PC-9 (cell line): ENCODE measurements at regions not wholly inside any gene's neighbourhood (a gene's known extent, or its start where the extent isn't known, plus 50 kb on each side); places are given as distances from the start of the nearest gene placed in this dataset.

ENCODE experiments used
- BruUV-seq: library from RNA; stranded (reverse); fragments of 400-500 nt; replicated peaks from 2 replicates; lab custom pipeline; 2021; lab: Mats Ljungman, UMichigan
- CTCF ChIA-PET: fragments of 300-600 bp; sonication (Branson Sonifier 250); formaldehyde crosslinking; loops from one replicate; lab custom pipeline; 2022; ENCODE audit warnings: antibody characterized with exemption; lab: Charles Lee
- POLR2A ChIA-PET: fragments of 300-600 bp; sonication (Branson Sonifier 250); formaldehyde crosslinking; loops from one replicate; lab custom pipeline; 2022; ENCODE audit warnings: antibody characterized with exemption; ENCODE audit not compliant: unreplicated experiment; lab: Charles Lee
- DNase-seq, 2 experiments: peaks; one replicate each; pipeline versions ENCODE4 v3.0.0 to v3.0.0-alpha.2; 2015 to 2022; ENCODE audit warnings: mixed read lengths in 1 of 2
- H2AFZ ChIP-seq: fragments of 200-600 bp; sonication (generic); 2 replicates; pipeline ENCODE4 v1.8.1; 2017; ENCODE audit warnings: antibody characterized with exemption
- H3F3A ChIP-seq: fragments of 200-600 bp; sonication (generic); 2 replicates; pipeline ENCODE4 v1.8.1; 2017; ENCODE audit warnings: antibody characterized with exemption, mild to moderate bottlenecking, low read depth; ENCODE audit not compliant: insufficient read depth
- H3K27ac ChIP-seq: fragments of 200-600 bp; sonication (generic); 2 replicates; pipeline ENCODE4 v1.6.1; 2016; ENCODE audit warnings: mixed run types
- H3K27me3 ChIP-seq: fragments of 200-600 bp; sonication (generic); 2 replicates; pipeline ENCODE4 v1.6.1; 2016; ENCODE audit warnings: low read depth, mixed run types; ENCODE audit not compliant: insufficient read depth
- H3K36me3 ChIP-seq: fragments of 200-600 bp; sonication (generic); 2 replicates; pipeline ENCODE4 v1.6.1; 2016; ENCODE audit warnings: low read depth, mixed run types
- H3K4me1 ChIP-seq: fragments of 200-600 bp; sonication (generic); replicated peaks from 2 replicates; pipeline ENCODE4 v1.6.1; 2016; ENCODE audit warnings: mixed run types; ENCODE audit not compliant: insufficient read depth
- H3K4me2 ChIP-seq: fragments of 200-600 bp; sonication (generic); 2 replicates; pipeline ENCODE4 v1.6.1; 2017; ENCODE audit warnings: mixed run types
- H3K4me3 ChIP-seq: fragments of 200-600 bp; sonication (generic); 2 replicates; pipeline ENCODE4 v1.6.1; 2016; ENCODE audit warnings: mixed run types
- H3K79me2 ChIP-seq: fragments of 200-600 bp; sonication (generic); 2 replicates; pipeline ENCODE4 v1.6.1; 2017; ENCODE audit warnings: low read depth, mixed run types
- H3K9me2 ChIP-seq: fragments of 200-600 bp; sonication (generic); 2 replicates; pipeline ENCODE4 v1.8.1; 2017; ENCODE audit warnings: mild to moderate bottlenecking; ENCODE audit not compliant: insufficient read depth
- H3K9me3 ChIP-seq: fragments of 200-600 bp; sonication (generic); 2 replicates; pipeline ENCODE4 v1.8.1; 2016; ENCODE audit warnings: low read depth; ENCODE audit not compliant: insufficient read depth
- H4K20me1 ChIP-seq: fragments of 200-600 bp; sonication (generic); 2 replicates; pipeline ENCODE4 v1.8.1; 2017; ENCODE audit not compliant: insufficient read depth
- CTCF ChIP-seq: fragments of 200-600 bp; sonication (generic); conservative IDR thresholded peaks from 2 replicates; pipeline ENCODE4 v1.6.1; 2017; ENCODE audit warnings: mixed run types, antibody characterized with exemption, mild to moderate bottlenecking, moderate library complexity
- EZH2 ChIP-seq: fragments of 200-600 bp; sonication (generic); IDR thresholded peaks from 2 replicates; pipeline ENCODE4 v1.8.0; 2017; ENCODE audit warnings: antibody characterized with exemption, low read depth
- intact Hi-C: fragments of 100-400 bp; cut with micrococcal nuclease; formaldehyde crosslinking; loops from one replicate; pipeline ENCODE4 v1.10.0; 2022; ENCODE audit not compliant: unreplicated experiment

- H3F3A ChIP-seq, result no peaks in the 10 kb centered on the region
- ChIA-PET POLR2A (no interaction called here), CTCF (no interaction called here)
- TF ChIP-seq CTCF (no peak), EZH2 (no peak)
- H3K4me3 ChIP-seq, result no peak overlapping the region
- H3K4me2 ChIP-seq, result no peak overlapping the region
- H3K79me2 ChIP-seq, result no peaks in the 10 kb centered on the region
- H3K27me3 ChIP-seq, result no peaks in the 10 kb centered on the region
- H4K20me1 ChIP-seq, result no peaks in the 10 kb centered on the region
- intact Hi-C loops, result loop anchor here (10.0 kb wide), 1 partner anchor 240 kb away; the partner anchor contains the start of gene ABHD11
- H3K9me3 ChIP-seq, result no peaks in the 10 kb centered on the region
- no TSS peak for BruUV-seq
- no peak overlapping the region for H2AFZ ChIP-seq
- peaks cover 9% of the 10 kb centered on the region for H3K4me1 ChIP-seq
- no peak for DNase-seq
- H3K36me3 ChIP-seq, result no peaks in the 10 kb centered on the region
- H3K27ac ChIP-seq, result no peak overlapping the region
- no peaks in the 10 kb centered on the region for H3K9me2 ChIP-seq
Measured at GRCh38 chr7:73974101-73974947, 53.6 kb upstream of the ELN start.

GRCh38 chr7:73974948-73975926, 52.7 kb upstream of the ELN start:
- Histone ChIP-seq H3K27ac (no peak overlapping the region), H3K4me1 (peaks cover 11% of the 10 kb centered on the region), H3K4me3 (no peak overlapping the region), H3K79me2 (no peaks in the 10 kb centered on the region), H3K9me2 (no peaks in the 10 kb centered on the region), H3K36me3 (no peaks in the 10 kb centered on the region), H3K9me3 (no peaks in the 10 kb centered on the region), H3K4me2 (no peak overlapping the region), H2AFZ (no peak overlapping the region), H3F3A (no peaks in the 10 kb centered on the region), H4K20me1 (no peaks in the 10 kb centered on the region), H3K27me3 (no peaks in the 10 kb centered on the region)
- CTCF ChIA-PET, result no interaction called here
- TF ChIP-seq CTCF (no peak), EZH2 (no peak)
- POLR2A ChIA-PET, result no interaction called here
- no TSS peak for BruUV-seq
- intact Hi-C loops, result loop anchor here (5.0 to 10.0 kb wide), 2 partner anchors 47 to 240 kb away; partner anchors contain the start of gene ABHD11
- DNase-seq, result no peak
